Urinary bladder (tissue), 3 donors: ENCODE measurements at regions not wholly inside any gene's neighbourhood (a gene's known extent, or its start where the extent isn't known, plus 50 kb on each side); places are given as distances from the start of the nearest gene placed in this dataset.

Experiments
- DNase-seq: peaks from one replicate; pipeline ENCODE4 v3.0.0-alpha.2; 2015; ENCODE audit errors: extremely low spot score
- H3K27ac ChIP-seq: one replicate; pipeline ENCODE4 v1.5.1; 2013; ENCODE audit warnings: low read depth, mild to moderate bottlenecking, moderate library complexity
- H3K36me3 ChIP-seq: one replicate; pipeline ENCODE4 v1.6.1; 2013; ENCODE audit warnings: mild to moderate bottlenecking, moderate library complexity; ENCODE audit not compliant: insufficient read depth
- H3K4me1 ChIP-seq: one replicate; pipeline ENCODE4 v1.6.1; 2013; ENCODE audit warnings: mild to moderate bottlenecking, moderate library complexity; ENCODE audit not compliant: insufficient read depth
- H3K4me3 ChIP-seq: one replicate; pipeline ENCODE4 v1.5.1; 2013; ENCODE audit warnings: low read depth, low read length
- WGBS: extraction: QIAGEN DNeasy Blood & Tissue Kit; methylation state at CpG from one replicate; pipeline ENCODE4 v1.1.7; 2013; 5-methylcytosine and 5-hydroxymethylcytosine counted together
- donor health status: healthy with polysubstance abuse.
- donor health status: healthy.

GRCh38 chr16:79451196-79451816 lies 149.2 kb downstream of the MAF start:
- DNase-seq = no peak
- H3K27ac ChIP-seq = no peak overlapping the region
- H3K36me3 ChIP-seq = no peaks in the 10 kb centered on the region
- 65% methylated on average over 4 of the region's 4 CpGs for WGBS
- H3K4me1 ChIP-seq = no peaks in the 10 kb centered on the region
- H3K4me3 ChIP-seq = no peak overlapping the region

- Histone ChIP-seq H3K4me1 (no peaks in the 10 kb centered on the region), H3K36me3 (no peaks in the 10 kb centered on the region), H3K27ac (no peak overlapping the region), H3K4me3 (no peak overlapping the region)
- WGBS = 91% methylated on average over 6 of the region's 6 CpGs
- no peak for DNase-seq
Measured at GRCh38 chr16:79449900-79450299, 150.6 kb downstream of the MAF start.

- Histone ChIP-seq H3K4me3 (no peak overlapping the region), H3K27ac (no peak overlapping the region), H3K4me1 (no peaks in the 10 kb centered on the region), H3K36me3 (no peaks in the 10 kb centered on the region)
- DNase-seq = no peak
- WGBS = 90% methylated on average over 10 of the region's 10 CpGs
Measured at GRCh38 chr16:79449067-79449769, 151.3 kb downstream of the MAF start.

GRCh38 chr16:79444572-79444971 lies 156.0 kb downstream of the MAF start:
- no peak overlapping the region for H3K4me3 ChIP-seq
- no peaks in the 10 kb centered on the region for H3K36me3 ChIP-seq
- DNase-seq = no peak
- no peak overlapping the region for H3K27ac ChIP-seq
- 95% methylated on average over 7 of the region's 7 CpGs for WGBS
- H3K4me1 ChIP-seq = no peaks in the 10 kb centered on the region

- Histone ChIP-seq H3K4me3 (no peak overlapping the region), H3K4me1 (no peaks in the 10 kb centered on the region), H3K27ac (no peak overlapping the region), H3K36me3 (no peaks in the 10 kb centered on the region)
- WGBS = 96% methylated on average over 2 of the region's 2 CpGs
- no peak for DNase-seq
Measured at GRCh38 chr16:79439901-79440300, 160.6 kb downstream of the MAF start.

GRCh38 chr16:79437764-79438751 lies 162.5 kb downstream of the MAF start:
- no peak for DNase-seq
- Histone ChIP-seq H3K36me3 (no peaks in the 10 kb centered on the region), H3K27ac (no peak overlapping the region), H3K4me3 (no peak overlapping the region), H3K4me1 (no peaks in the 10 kb centered on the region)
- WGBS = 42% methylated on average over 31 of the region's 31 CpGs

GRCh38 chr16:79436885-79437284 lies 163.7 kb downstream of the MAF start:
- Histone ChIP-seq H3K4me1 (no peaks in the 10 kb centered on the region), H3K36me3 (no peaks in the 10 kb centered on the region), H3K4me3 (no peak overlapping the region), H3K27ac (no peak overlapping the region)
- 91% methylated on average over 5 of the region's 5 CpGs for WGBS
- DNase-seq = no peak

- 94% methylated on average over 8 of the region's 8 CpGs for WGBS
- DNase-seq = no peak
- no peaks in the 10 kb centered on the region for H3K36me3 ChIP-seq
- no peak overlapping the region for H3K27ac ChIP-seq
- no peak overlapping the region for H3K4me3 ChIP-seq
- H3K4me1 ChIP-seq = no peaks in the 10 kb centered on the region
Measured at GRCh38 chr16:79434771-79435170, 165.8 kb downstream of the MAF start.

- Histone ChIP-seq H3K4me3 (no peak overlapping the region), H3K4me1 (no peaks in the 10 kb centered on the region), H3K36me3 (no peaks in the 10 kb centered on the region), H3K27ac (no peak overlapping the region)
- no peak for DNase-seq
- WGBS = 98% methylated on average over 2 of the region's 2 CpGs
Measured at GRCh38 chr16:79434092-79434491, 166.4 kb downstream of the MAF start.

GRCh38 chr16:79431923-79432322 lies 168.6 kb downstream of the MAF start:
- Histone ChIP-seq H3K4me3 (no peak overlapping the region), H3K4me1 (no peaks in the 10 kb centered on the region), H3K27ac (no peak overlapping the region), H3K36me3 (no peaks in the 10 kb centered on the region)
- no peak for DNase-seq
- 91% methylated on average over 4 of the region's 4 CpGs for WGBS

GRCh38 chr16:79430191-79430678 lies 170.3 kb downstream of the MAF start:
- DNase-seq = no peak

GRCh38 chr16:79429381-79430190 lies 171.0 kb downstream of the MAF start:
- no peaks in the 10 kb centered on the region for H3K4me1 ChIP-seq
- DNase-seq = peak; percentile 59
- H3K4me3 ChIP-seq = no peak overlapping the region
- H3K27ac ChIP-seq = no peak overlapping the region
- 42% methylated on average over 16 of the region's 16 CpGs for WGBS
- H3K36me3 ChIP-seq = no peaks in the 10 kb centered on the region

More at GRCh38 chr16:79430191-79430678, 170.3 kb downstream of the MAF start:
- Histone ChIP-seq H3K4me1 (no peaks in the 10 kb centered on the region), H3K4me3 (no peak overlapping the region), H3K27ac (no peak overlapping the region), H3K36me3 (no peaks in the 10 kb centered on the region)
- WGBS = 32% methylated on average over 12 of the region's 12 CpGs

GRCh38 chr16:79426663-79427062 lies 173.9 kb downstream of the MAF start:
- Histone ChIP-seq H3K4me1 (no peaks in the 10 kb centered on the region), H3K4me3 (no peak overlapping the region), H3K36me3 (no peaks in the 10 kb centered on the region), H3K27ac (no peak overlapping the region)
- DNase-seq = no peak
- 95% methylated on average over 6 of the region's 6 CpGs for WGBS
